Astrocyte (in vitro differentiated cells and primary cell): ENCODE measurements at regions not wholly inside any gene's neighbourhood (a gene's known extent, or its start where the extent isn't known, plus 50 kb on each side); places are given as distances from the start of the nearest gene placed in this dataset.

ENCODE experiments used
- CTCF ChIP-seq: IDR thresholded peaks from 2 replicates; pipeline ENCODE4 v1.5.1; 2011; ENCODE audit warnings: low read depth, mild to moderate bottlenecking, inconsistent platforms, low read length, moderate library complexity; ENCODE audit not compliant: insufficient read depth
- EZH2 ChIP-seq: IDR thresholded peaks from 2 replicates; pipeline ENCODE4 v1.6.1; 2012; ENCODE audit warnings: mild to moderate bottlenecking, low read length, inconsistent platforms; ENCODE audit not compliant: insufficient read depth

GRCh38 chr11:81987829-81988472 is 745.7 kb downstream of the FAM181B start:
- TF ChIP-seq CTCF (no peak), EZH2 (no peak)
